Gastrocnemius medialis (tissue), 4 donors: ENCODE measurements at regions not wholly inside any gene's neighbourhood (a gene's known extent, or its start where the extent isn't known, plus 50 kb on each side); places are given as distances from the start of the nearest gene placed in this dataset.

Experiments used
- ATAC-seq, 2 donors: fragments of 150-250 bp; one replicate each; pipeline ENCODE4 v1.9.1; 2016
- DNase-seq, 2 donors: peaks; one replicate each; pipeline ENCODE4 v3.0.0-alpha.2; 2019
- H3K27ac ChIP-seq, 4 donors: fragments of 200-600 bp; sonication (generic); 1 replicate in 1 of 4; 2 replicates in 3 of 4; pipeline ENCODE4 v1.5.1; 2016 to 2018; ENCODE audit warnings: mild to moderate bottlenecking in 2 of 4, moderate library complexity in 1 of 4
- H3K27me3 ChIP-seq, 3 donors: fragments of 200-600 bp; sonication (generic) in 2 of 3; 1 replicate in 1 of 3; 2 replicates in 2 of 3; pipeline versions ENCODE4 v1.5.1 to v1.6.0; 2016 to 2019; ENCODE audit warnings: mild to moderate bottlenecking in 1 of 3, moderate library complexity in 1 of 3
- H3K36me3 ChIP-seq, 2 donors: fragments of 200-600 bp; sonication (generic) in 1 of 2; one replicate each; pipeline ENCODE4 v1.5.1; 2017 to 2018
- H3K4me1 ChIP-seq, 2 donors: fragments of 200-600 bp; sonication (generic) in 1 of 2; one replicate each; pipeline ENCODE4 v1.5.1; 2016 to 2017; ENCODE audit warnings: mild to moderate bottlenecking in 2 of 2
- H3K4me3 ChIP-seq, 4 donors: fragments of 200-600 bp; sonication (generic) in 3 of 4; 1 replicate in 1 of 4; 2 replicates in 3 of 4; pipeline ENCODE4 v1.5.1; 2016 to 2019; ENCODE audit warnings: mild to moderate bottlenecking in 2 of 4
- H3K9me3 ChIP-seq, 3 donors: fragments of 200-600 bp; sonication (generic) in 2 of 3; 1 replicate in 1 of 3; 2 replicates in 2 of 3; pipeline ENCODE4 v1.5.1; 2016 to 2019
- CTCF ChIP-seq, 5 experiments: fragments of 450-650 bp in 3 of 5; fragments of 200-600 bp in 2 of 5; sonication (generic) in 2 of 5; IDR thresholded peaks in 4 of 5; conservative IDR thresholded peaks in 1 of 5; 1 replicate in 4 of 5; 2 replicates in 1 of 5; pipeline ENCODE4 v1.5.1; 2016 to 2019; ENCODE audit warnings: antibody characterized with exemption in 5 of 5, mild to moderate bottlenecking in 3 of 5, moderate library complexity in 3 of 5
- POLR2A ChIP-seq, 2 donors: fragments of 450-650 bp; IDR thresholded peaks; one replicate each; pipeline ENCODE4 v1.6.1; 2017; ENCODE audit warnings: antibody characterized with exemption in 2 of 2, mild to moderate bottlenecking in 2 of 2, moderate library complexity in 2 of 2
- in situ Hi-C, 4 donors: fragments of 200-750 bp; cut with MboI; loops; one replicate each; pipeline versions ENCODE4 v1.15.0 to v1.8.0; 2017; ENCODE audit warnings: low sequenced_read_pairs in 4 of 4
- intact Hi-C: fragments of 100-400 bp; cut with DNase I; formaldehyde crosslinking; loops from one replicate; pipeline ENCODE4 v1.15.1; 2023; ENCODE audit warnings: low total_unique reads

- DNase-seq = no peak
- no peaks in the 10 kb centered on the region for H3K27me3 ChIP-seq
- H3K36me3 ChIP-seq = no peaks in the 10 kb centered on the region
- no peak overlapping the region for H3K4me3 ChIP-seq
- no peaks in the 10 kb centered on the region for H3K4me1 ChIP-seq
- TF ChIP-seq CTCF (IDR thresholded peaks at IDR 0.05 in 4 of 5, conservative IDR thresholded peaks at IDR 0.05 in 1 of 5) = no peak
- no peak for TF ChIP-seq POLR2A (IDR thresholded peaks at IDR 0.05)
- intact Hi-C loops (no loop called here), in situ Hi-C loops (no loop called here)
- no peaks in the 10 kb centered on the region for H3K9me3 ChIP-seq
- no peak overlapping the region for H3K27ac ChIP-seq
- no peak for ATAC-seq
Measured at GRCh38 chr2:221844212-221845020, 272.3 kb upstream of the EPHA4 start.

- H3K4me1 ChIP-seq = no peaks in the 10 kb centered on the region
- H3K4me3 ChIP-seq = no peak overlapping the region
- TF ChIP-seq CTCF (IDR thresholded peaks at IDR 0.05 in 4 of 5, conservative IDR thresholded peaks at IDR 0.05 in 1 of 5) (no peak), POLR2A (IDR thresholded peaks at IDR 0.05) (no peak)
- no peak overlapping the region for H3K27ac ChIP-seq
- no peaks in the 10 kb centered on the region for H3K9me3 ChIP-seq
- no peak for DNase-seq
- H3K36me3 ChIP-seq = no peaks in the 10 kb centered on the region
- intact Hi-C loops (no loop called here), in situ Hi-C loops (no loop called here)
- no peak for ATAC-seq
- H3K27me3 ChIP-seq = no peaks in the 10 kb centered on the region
Measured at GRCh38 chr2:221836095-221836494, 264.0 kb upstream of the EPHA4 start.

GRCh38 chr2:221833966-221834365 lies 261.9 kb upstream of the EPHA4 start:
- TF ChIP-seq CTCF (IDR thresholded peaks at IDR 0.05 in 4 of 5, conservative IDR thresholded peaks at IDR 0.05 in 1 of 5) (no peak), POLR2A (IDR thresholded peaks at IDR 0.05) (no peak)

GRCh38 chr2:221831051-221831450 lies 258.9 kb upstream of the EPHA4 start:
- in situ Hi-C loops (no loop called here), intact Hi-C loops (no loop called here)
- ATAC-seq = no peak

More at GRCh38 chr2:221833966-221834365, 261.9 kb upstream of the EPHA4 start:
- DNase-seq (no peak), ATAC-seq (no peak)
- intact Hi-C loops = no loop called here
- in situ Hi-C loops = no loop called here
- no peaks in the 10 kb centered on the region for H3K27me3 ChIP-seq
- no peaks in the 10 kb centered on the region for H3K9me3 ChIP-seq
- no peaks in the 10 kb centered on the region for H3K4me1 ChIP-seq
- no peak overlapping the region for H3K4me3 ChIP-seq
- no peak overlapping the region for H3K27ac ChIP-seq
- H3K36me3 ChIP-seq = no peaks in the 10 kb centered on the region

More at GRCh38 chr2:221831051-221831450, 258.9 kb upstream of the EPHA4 start:
- no peaks in the 10 kb centered on the region for H3K36me3 ChIP-seq
- no peak overlapping the region for H3K27ac ChIP-seq
- no peaks in the 10 kb centered on the region for H3K27me3 ChIP-seq
- H3K4me3 ChIP-seq = no peak overlapping the region
- DNase-seq = no peak
- no peaks in the 10 kb centered on the region for H3K9me3 ChIP-seq
- TF ChIP-seq POLR2A (IDR thresholded peaks at IDR 0.05) = no peak
- TF ChIP-seq CTCF (IDR thresholded peaks at IDR 0.05 in 4 of 5, conservative IDR thresholded peaks at IDR 0.05 in 1 of 5) = no peak
- H3K4me1 ChIP-seq = no peaks in the 10 kb centered on the region
